ENCODE measurements at regions not wholly inside any gene's neighbourhood (a gene's known extent, or its start where the extent isn't known, plus 50 kb on each side); places are given as distances from the start of the nearest gene placed in this dataset.

GRCh38 chr15:25563596-25563995 is 124.8 kb upstream of the UBE3A start:
- TF ChIP-seq CTCF (IDR thresholded peaks at IDR 0.05) (no peak), POLR2A (IDR thresholded peaks at IDR 0.05) (no peak)

All from breast epithelium (tissue), 3 donors.